ENCODE measurements at regions not wholly inside any gene's neighbourhood (a gene's known extent, or its start where the extent isn't known, plus 50 kb on each side); places are given as distances from the start of the nearest gene placed in this dataset.

DNA sequence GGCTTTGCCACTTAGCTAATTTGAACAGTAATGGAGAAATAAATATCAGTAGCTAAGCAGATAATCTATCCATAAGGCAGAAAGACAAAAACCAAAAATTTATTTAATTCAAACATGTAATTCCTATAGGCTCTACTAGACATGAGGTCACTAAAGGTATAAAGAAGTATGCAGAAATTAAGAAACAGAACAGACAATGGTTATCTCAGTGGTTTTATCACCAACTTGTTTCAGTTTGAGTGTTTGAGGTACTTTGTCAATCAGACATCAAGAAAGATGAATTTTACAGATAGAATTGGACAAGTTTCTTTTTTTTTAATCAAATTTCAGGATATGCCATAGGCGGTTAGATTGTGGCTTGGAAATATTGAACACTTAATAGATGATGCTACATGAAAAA is 67.4 kb upstream of the ZEB2 start:
- Histone ChIP-seq H2BK5ac (ENCODE audit: insufficient read length, low read length) (no peak overlapping the region), H4K5ac (ENCODE audit: insufficient read length, low read depth, low read length) (no peak overlapping the region), H2BK20ac (ENCODE audit: low read depth, low read length, poor library complexity, severe bottlenecking) (no peak overlapping the region), H3K27me3 (ENCODE audit: insufficient read depth, low read length) (no peaks in the 10 kb centered on the region), H3K4ac (ENCODE audit: low read depth, low read length) (no peak overlapping the region), H3K4me2 (ENCODE audit: insufficient read depth, insufficient read length, low read length) (no peak overlapping the region), H3K79me2 (ENCODE audit: insufficient read depth, low read length) (no peaks in the 10 kb centered on the region), H3K9me3 (ENCODE audit: control insufficient read depth, low read depth, low read length) (no peaks in the 10 kb centered on the region), H3K9ac (ENCODE audit: extremely low read depth, insufficient read length, low read length) (no peak overlapping the region), H3K18ac (ENCODE audit: insufficient read length, low read depth, low read length) (no peak overlapping the region), H4K8ac (replicated peaks; ENCODE audit: insufficient read length, low read depth, low read length) (no peak overlapping the region), H3K23ac (ENCODE audit: insufficient read length, low read depth, low read length) (no peak overlapping the region), H2BK15ac (ENCODE audit: low read depth, low read length) (no peak overlapping the region), H3K79me1 (ENCODE audit: insufficient read depth, low read depth, low read length, poor library complexity, severe bottlenecking) (no peaks in the 10 kb centered on the region), H4K91ac (ENCODE audit: insufficient read length, low read depth, low read length) (no peak overlapping the region), H2BK120ac (ENCODE audit: low read depth, low read length, poor library complexity, severe bottlenecking) (no peak overlapping the region), H2AFZ (ENCODE audit: low read length) (no peak overlapping the region), H3K14ac (ENCODE audit: insufficient read depth, low read length) (no peak overlapping the region), H3K4me1 (ENCODE audit: insufficient read depth, low read length) (peaks cover 2% of the 10 kb centered on the region; the same call in 1 of the 2 replicates), H4K20me1 (ENCODE audit: control insufficient read depth, insufficient read depth, insufficient read length) (no peaks in the 10 kb centered on the region), H2AK5ac (ENCODE audit: insufficient read length, low read length) (no peak overlapping the region), H3K27ac (ENCODE audit: insufficient read length, low read depth, low read length) (no peak overlapping the region), H2BK12ac (ENCODE audit: insufficient read length, low read depth, low read length) (no peak overlapping the region), H3K23me2 (ENCODE audit: insufficient read length, low read depth, low read length, poor library complexity, severe bottlenecking) (no peaks in the 10 kb centered on the region), H3T11ph (ENCODE audit: low read length) (no peak overlapping the region), H3K56ac (ENCODE audit: insufficient read length, low read depth, low read length) (no peak overlapping the region)
- TF ChIP-seq, protein P1, sequence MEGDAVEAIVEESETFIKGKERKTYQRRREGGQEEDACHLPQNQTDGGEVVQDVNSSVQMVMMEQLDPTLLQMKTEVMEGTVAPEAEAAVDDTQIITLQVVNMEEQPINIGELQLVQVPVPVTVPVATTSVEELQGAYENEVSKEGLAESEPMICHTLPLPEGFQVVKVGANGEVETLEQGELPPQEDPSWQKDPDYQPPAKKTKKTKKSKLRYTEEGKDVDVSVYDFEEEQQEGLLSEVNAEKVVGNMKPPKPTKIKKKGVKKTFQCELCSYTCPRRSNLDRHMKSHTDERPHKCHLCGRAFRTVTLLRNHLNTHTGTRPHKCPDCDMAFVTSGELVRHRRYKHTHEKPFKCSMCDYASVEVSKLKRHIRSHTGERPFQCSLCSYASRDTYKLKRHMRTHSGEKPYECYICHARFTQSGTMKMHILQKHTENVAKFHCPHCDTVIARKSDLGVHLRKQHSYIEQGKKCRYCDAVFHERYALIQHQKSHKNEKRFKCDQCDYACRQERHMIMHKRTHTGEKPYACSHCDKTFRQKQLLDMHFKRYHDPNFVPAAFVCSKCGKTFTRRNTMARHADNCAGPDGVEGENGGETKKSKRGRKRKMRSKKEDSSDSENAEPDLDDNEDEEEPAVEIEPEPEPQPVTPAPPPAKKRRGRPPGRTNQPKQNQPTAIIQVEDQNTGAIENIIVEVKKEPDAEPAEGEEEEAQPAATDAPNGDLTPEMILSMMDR (conservative IDR thresholded peaks at IDR 0.05): no peak
- Mint-ChIP-seq H3K36me3 (ENCODE audit: insufficient read depth in 1 of 3, low read depth in 3 of 3) (peaks cover 0 to 4% (median 0%) of the 10 kb centered on the region in 3 experiments; a peak in 1 of 7 replicates), H3K4me1 (peaks cover 23 to 29% of the 10 kb centered on the region in 2 experiments), H3K27me3 (ENCODE audit: low read depth) (peaks cover 2% of the 10 kb centered on the region; the same call in 1 of the 2 replicates), H3K27ac (no peak overlapping the region), H3K9me3 (no peaks in the 10 kb centered on the region), H3K4me3 (no peak overlapping the region)
- DNase-seq: no peak
- no CpG with 5 or more reads among the region's 1 CpG for WGBS (ENCODE audit: extremely low coverage, insufficient read length, low lambda C conversion rate)
